HepG2 (cell line): ENCODE measurements at regions not wholly inside any gene's neighbourhood (a gene's known extent, or its start where the extent isn't known, plus 50 kb on each side); places are given as distances from the start of the nearest gene placed in this dataset.

Experiments
- DPF2 ChIP-seq: sonication (generic); formaldehyde crosslinking; IDR thresholded peaks from 2 replicates; pipeline ENCODE4 v1.4.0; 2020; ENCODE audit warnings: mild to moderate bottlenecking, low read depth, missing genetic modification reagents, borderline replicate concordance
- ZBTB3 ChIP-seq: sonication (generic); formaldehyde crosslinking; IDR thresholded peaks from 2 replicates; pipeline ENCODE4 v1.4.0; 2020; ENCODE audit warnings: low read depth, mild to moderate bottlenecking, moderate library complexity, missing genetic modification reagents, borderline replicate concordance
- ZNF777 ChIP-seq: sonication (generic); formaldehyde crosslinking; IDR thresholded peaks from 2 replicates; pipeline ENCODE4 v1.4.0; 2020; ENCODE audit warnings: missing genetic modification reagents
- TF ChIP-seq, protein P1 (sequence below): sonication (generic); formaldehyde crosslinking; IDR thresholded peaks from 2 replicates; pipeline ENCODE4 v1.5.0; 2020; ENCODE audit warnings: mild to moderate bottlenecking, missing genetic modification reagents, borderline replicate concordance
- TF ChIP-seq, protein P2 (sequence below), 2 experiments: IDR thresholded peaks; 2 replicates each; pipeline ENCODE4 v1.6.1; 2011 to 2012; ENCODE audit warnings: low read length in 2 of 2, borderline replicate concordance in 1 of 2, low read depth in 1 of 2, mild to moderate bottlenecking in 1 of 2, moderate library complexity in 1 of 2

DNA sequence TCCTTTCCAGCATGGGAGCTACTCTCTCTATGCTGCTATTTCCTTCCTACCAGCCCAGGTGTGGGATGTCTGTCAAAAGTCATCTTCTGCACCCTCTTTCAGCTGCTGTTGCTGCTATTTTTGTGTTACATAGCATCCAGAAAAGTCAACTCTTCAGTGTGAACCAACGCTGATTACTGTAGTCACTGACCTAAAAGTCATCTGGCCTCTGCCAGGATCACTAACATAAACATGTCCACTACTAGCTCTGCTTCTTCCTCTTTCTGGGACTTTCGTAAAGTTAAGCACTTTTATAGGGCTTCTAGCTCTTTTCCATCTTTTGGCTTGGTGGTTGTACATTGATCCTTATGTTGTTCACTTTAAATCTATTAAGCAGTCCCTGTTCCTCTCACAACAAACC, 90.2 kb upstream of the CARD18 start (continued):
- TF ChIP-seq, protein P1, sequence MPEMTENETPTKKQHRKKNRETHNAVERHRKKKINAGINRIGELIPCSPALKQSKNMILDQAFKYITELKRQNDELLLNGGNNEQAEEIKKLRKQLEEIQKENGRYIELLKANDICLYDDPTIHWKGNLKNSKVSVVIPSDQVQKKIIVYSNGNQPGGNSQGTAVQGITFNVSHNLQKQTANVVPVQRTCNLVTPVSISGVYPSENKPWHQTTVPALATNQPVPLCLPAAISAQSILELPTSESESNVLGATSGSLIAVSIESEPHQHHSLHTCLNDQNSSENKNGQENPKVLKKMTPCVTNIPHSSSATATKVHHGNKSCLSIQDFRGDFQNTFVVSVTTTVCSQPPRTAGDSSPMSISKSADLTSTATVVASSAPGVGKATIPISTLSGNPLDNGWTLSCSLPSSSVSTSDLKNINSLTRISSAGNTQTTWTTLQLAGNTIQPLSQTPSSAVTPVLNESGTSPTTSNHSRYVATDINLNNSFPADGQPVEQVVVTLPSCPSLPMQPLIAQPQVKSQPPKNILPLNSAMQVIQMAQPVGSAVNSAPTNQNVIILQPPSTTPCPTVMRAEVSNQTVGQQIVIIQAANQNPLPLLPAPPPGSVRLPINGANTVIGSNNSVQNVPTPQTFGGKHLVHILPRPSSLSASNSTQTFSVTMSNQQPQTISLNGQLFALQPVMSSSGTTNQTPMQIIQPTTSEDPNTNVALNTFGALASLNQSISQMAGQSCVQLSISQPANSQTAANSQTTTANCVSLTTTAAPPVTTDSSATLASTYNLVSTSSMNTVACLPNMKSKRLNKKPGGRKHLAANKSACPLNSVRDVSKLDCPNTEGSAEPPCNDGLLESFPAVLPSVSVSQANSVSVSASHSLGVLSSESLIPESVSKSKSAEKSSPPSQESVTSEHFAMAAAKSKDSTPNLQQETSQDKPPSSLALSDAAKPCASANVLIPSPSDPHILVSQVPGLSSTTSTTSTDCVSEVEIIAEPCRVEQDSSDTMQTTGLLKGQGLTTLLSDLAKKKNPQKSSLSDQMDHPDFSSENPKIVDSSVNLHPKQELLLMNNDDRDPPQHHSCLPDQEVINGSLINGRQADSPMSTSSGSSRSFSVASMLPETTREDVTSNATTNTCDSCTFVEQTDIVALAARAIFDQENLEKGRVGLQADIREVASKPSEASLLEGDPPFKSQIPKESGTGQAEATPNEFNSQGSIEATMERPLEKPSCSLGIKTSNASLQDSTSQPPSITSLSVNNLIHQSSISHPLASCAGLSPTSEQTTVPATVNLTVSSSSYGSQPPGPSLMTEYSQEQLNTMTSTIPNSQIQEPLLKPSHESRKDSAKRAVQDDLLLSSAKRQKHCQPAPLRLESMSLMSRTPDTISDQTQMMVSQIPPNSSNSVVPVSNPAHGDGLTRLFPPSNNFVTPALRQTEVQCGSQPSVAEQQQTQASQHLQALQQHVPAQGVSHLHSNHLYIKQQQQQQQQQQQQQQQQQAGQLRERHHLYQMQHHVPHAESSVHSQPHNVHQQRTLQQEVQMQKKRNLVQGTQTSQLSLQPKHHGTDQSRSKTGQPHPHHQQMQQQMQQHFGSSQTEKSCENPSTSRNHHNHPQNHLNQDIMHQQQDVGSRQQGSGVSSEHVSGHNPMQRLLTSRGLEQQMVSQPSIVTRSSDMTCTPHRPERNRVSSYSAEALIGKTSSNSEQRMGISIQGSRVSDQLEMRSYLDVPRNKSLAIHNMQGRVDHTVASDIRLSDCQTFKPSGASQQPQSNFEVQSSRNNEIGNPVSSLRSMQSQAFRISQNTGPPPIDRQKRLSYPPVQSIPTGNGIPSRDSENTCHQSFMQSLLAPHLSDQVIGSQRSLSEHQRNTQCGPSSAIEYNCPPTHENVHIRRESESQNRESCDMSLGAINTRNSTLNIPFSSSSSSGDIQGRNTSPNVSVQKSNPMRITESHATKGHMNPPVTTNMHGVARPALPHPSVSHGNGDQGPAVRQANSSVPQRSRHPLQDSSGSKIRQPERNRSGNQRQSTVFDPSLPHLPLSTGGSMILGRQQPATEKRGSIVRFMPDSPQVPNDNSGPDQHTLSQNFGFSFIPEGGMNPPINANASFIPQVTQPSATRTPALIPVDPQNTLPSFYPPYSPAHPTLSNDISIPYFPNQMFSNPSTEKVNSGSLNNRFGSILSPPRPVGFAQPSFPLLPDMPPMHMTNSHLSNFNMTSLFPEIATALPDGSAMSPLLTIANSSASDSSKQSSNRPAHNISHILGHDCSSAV (CRISPR knock-in tag) = no peak
- TF ChIP-seq DPF2 (CRISPR knock-in tag) (no peak), ZNF777 (CRISPR knock-in tag) (no peak), ZBTB3 (CRISPR knock-in tag) (no peak)
- TF ChIP-seq, protein P2, sequence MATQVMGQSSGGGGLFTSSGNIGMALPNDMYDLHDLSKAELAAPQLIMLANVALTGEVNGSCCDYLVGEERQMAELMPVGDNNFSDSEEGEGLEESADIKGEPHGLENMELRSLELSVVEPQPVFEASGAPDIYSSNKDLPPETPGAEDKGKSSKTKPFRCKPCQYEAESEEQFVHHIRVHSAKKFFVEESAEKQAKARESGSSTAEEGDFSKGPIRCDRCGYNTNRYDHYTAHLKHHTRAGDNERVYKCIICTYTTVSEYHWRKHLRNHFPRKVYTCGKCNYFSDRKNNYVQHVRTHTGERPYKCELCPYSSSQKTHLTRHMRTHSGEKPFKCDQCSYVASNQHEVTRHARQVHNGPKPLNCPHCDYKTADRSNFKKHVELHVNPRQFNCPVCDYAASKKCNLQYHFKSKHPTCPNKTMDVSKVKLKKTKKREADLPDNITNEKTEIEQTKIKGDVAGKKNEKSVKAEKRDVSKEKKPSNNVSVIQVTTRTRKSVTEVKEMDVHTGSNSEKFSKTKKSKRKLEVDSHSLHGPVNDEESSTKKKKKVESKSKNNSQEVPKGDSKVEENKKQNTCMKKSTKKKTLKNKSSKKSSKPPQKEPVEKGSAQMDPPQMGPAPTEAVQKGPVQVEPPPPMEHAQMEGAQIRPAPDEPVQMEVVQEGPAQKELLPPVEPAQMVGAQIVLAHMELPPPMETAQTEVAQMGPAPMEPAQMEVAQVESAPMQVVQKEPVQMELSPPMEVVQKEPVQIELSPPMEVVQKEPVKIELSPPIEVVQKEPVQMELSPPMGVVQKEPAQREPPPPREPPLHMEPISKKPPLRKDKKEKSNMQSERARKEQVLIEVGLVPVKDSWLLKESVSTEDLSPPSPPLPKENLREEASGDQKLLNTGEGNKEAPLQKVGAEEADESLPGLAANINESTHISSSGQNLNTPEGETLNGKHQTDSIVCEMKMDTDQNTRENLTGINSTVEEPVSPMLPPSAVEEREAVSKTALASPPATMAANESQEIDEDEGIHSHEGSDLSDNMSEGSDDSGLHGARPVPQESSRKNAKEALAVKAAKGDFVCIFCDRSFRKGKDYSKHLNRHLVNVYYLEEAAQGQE (IDR thresholded peaks at IDR 0.05; ENCODE audit: borderline replicate concordance in 1 of 2, low read depth in 1 of 2, low read length in 2 of 2) = no peak
